CD4-positive, alpha-beta T cell (primary cell): ENCODE measurements at regions not wholly inside any gene's neighbourhood (a gene's known extent, or its start where the extent isn't known, plus 50 kb on each side); places are given as distances from the start of the nearest gene placed in this dataset.

Experiments used
- ATAC-seq: fragments of 200-7000 bp; cut with Tn5 transposase; one replicate; pipeline ENCODE4 v1.10.0; 2022; ENCODE audit warnings: mild to moderate bottlenecking; ENCODE audit not compliant: poor library complexity
- CTCF ChIA-PET: fragments of 350-600 bp; sonication (Branson Sonifier 250); formaldehyde crosslinking; loops from one replicate; lab custom pipeline; 2021; ENCODE audit warnings: antibody characterized with exemption, inconsistent platforms; lab: Charles Lee
- POLR2A ChIA-PET: fragments of 350-600 bp; sonication (Branson Sonifier 250); formaldehyde crosslinking; loops from one replicate; lab custom pipeline; 2021; ENCODE audit warnings: antibody characterized with exemption, inconsistent platforms; lab: Charles Lee
- DNase-seq, 14 experiments: peaks; one replicate each; pipeline ENCODE4 v3.0.0-alpha.2; 2013 to 2020; ENCODE audit warnings: mixed read lengths in 2 of 14
- H3K27ac ChIP-seq, 2 donors: one replicate each; pipeline versions ENCODE4 v1.5.1 to v1.7.0; 2013; ENCODE audit warnings: low read length in 2 of 2, low read depth in 1 of 2, mild to moderate bottlenecking in 1 of 2
- H3K27me3 ChIP-seq, 2 experiments: 1 replicate in 1 of 2; 2 replicates in 1 of 2; pipeline versions ENCODE4 v1.6.1 to v1.7.0; 2013; ENCODE audit warnings: low read length in 2 of 2, control low read depth in 1 of 2, mild to moderate bottlenecking in 1 of 2, moderate library complexity in 1 of 2; ENCODE audit not compliant: insufficient read depth in 2 of 2, control insufficient read depth in 1 of 2
- H3K36me3 ChIP-seq: one replicate; pipeline ENCODE4 v1.6.1; 2013; ENCODE audit warnings: low read length, control low read depth; ENCODE audit not compliant: insufficient read depth
- H3K4me1 ChIP-seq: one replicate; pipeline ENCODE4 v1.6.1; 2013; ENCODE audit warnings: low read length, control low read depth; ENCODE audit not compliant: insufficient read depth
- H3K4me3 ChIP-seq: one replicate; pipeline ENCODE4 v1.5.1; 2013; ENCODE audit warnings: mild to moderate bottlenecking, low read length, moderate library complexity
- H3K9me3 ChIP-seq, 2 experiments: 1 replicate in 1 of 2; 2 replicates in 1 of 2; pipeline versions ENCODE4 v1.6.1 to v1.7.0; 2013; ENCODE audit warnings: low read length in 2 of 2, mild to moderate bottlenecking in 2 of 2, control low read depth in 1 of 2, moderate library complexity in 1 of 2; ENCODE audit not compliant: control insufficient read depth in 1 of 2, insufficient read depth in 1 of 2
- H3K27ac Mint-ChIP-seq: one replicate; pipeline ENCODE4 v1.8.0; 2020; ENCODE audit warnings: mixed read lengths
- H3K27me3 Mint-ChIP-seq: one replicate; pipeline ENCODE4 v1.8.0; 2021; ENCODE audit warnings: mixed read lengths
- H3K36me3 Mint-ChIP-seq: one replicate; pipeline ENCODE4 v1.8.0; 2021; ENCODE audit warnings: low read depth, mixed read lengths
- H3K4me1 Mint-ChIP-seq: one replicate; pipeline ENCODE4 v1.8.0; 2021; ENCODE audit warnings: low read depth, mixed read lengths
- H3K4me3 Mint-ChIP-seq: one replicate; pipeline ENCODE4 v1.8.0; 2020; ENCODE audit warnings: mild to moderate bottlenecking, mixed read lengths
- H3K9me3 Mint-ChIP-seq: one replicate; pipeline ENCODE4 v1.8.0; 2020; ENCODE audit warnings: mixed read lengths
- intact Hi-C, 2 experiments: fragments of 100-400 bp; cut with DNase I in 1 of 2; cut with micrococcal nuclease in 1 of 2; formaldehyde crosslinking; loops; one replicate each; pipeline versions ENCODE4 v1.15.1 to v1.9.0; 2023 to 2025; cut with DNase I, micrococcal nuclease
- TF ChIP-seq, protein P1 (sequence below): fragments of 200-600 bp; IDR thresholded peaks from one replicate; pipeline ENCODE4 v1.8.0; 2022; ENCODE audit warnings: antibody characterized with exemption, mild to moderate bottlenecking

DNA sequence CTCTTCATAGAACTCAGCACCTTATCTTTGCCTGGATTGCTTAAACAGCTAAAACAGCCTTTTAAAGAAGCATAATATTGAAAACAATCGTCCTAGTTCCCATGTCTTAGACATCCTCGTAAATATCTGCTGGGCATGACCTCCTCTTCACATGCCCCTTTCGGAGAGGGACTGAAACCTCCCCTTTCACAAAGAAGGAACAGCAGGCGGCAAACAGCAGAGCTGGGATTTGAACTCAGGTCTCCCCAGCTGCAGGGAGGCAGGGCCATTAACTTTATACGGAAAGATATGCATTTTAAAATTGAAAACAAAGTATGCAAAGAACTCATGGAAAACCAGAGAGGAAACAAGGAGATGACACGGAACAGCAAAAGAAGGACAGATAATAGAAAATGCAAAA, 249.9 kb downstream of the FOXL1 start:
- no peaks in the 10 kb centered on the region for H3K4me1 Mint-ChIP-seq
- POLR2A ChIA-PET, result no interaction called here
- peaks cover 45% of the 10 kb centered on the region for H3K27me3 Mint-ChIP-seq

DNA sequence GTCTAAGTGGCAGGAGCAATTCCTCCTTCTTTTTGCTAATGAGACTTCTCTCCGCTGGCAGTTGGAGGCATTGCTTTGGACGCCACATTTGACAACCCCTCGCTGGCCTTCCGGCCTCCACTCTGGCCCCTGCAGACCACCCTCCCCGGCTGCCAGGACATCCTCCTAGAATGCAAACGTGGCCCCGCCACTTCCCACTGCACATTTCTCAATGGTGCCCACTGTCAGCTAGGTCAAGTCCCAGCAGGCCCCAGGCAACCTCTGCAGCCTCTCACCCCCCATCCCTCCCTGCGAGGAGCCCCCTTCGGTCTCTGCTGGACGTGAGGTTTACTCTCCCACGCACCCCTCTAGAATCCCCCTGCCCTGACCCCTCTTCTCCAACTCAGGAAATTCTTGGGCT, 250.3 kb downstream of the FOXL1 start:
- Mint-ChIP-seq H3K27ac (no peak overlapping the region), H3K9me3 (no peaks in the 10 kb centered on the region), H3K27me3 (peaks cover 45% of the 10 kb centered on the region), H3K36me3 (no peaks in the 10 kb centered on the region), H3K4me3 (no peak overlapping the region), H3K4me1 (no peaks in the 10 kb centered on the region)
- intact Hi-C loops, result no loop called here
- no peaks in the 10 kb centered on the region for H3K9me3 ChIP-seq
- peaks cover 21 to 27% of the 10 kb centered on the region in 2 experiments for H3K27me3 ChIP-seq
- no peak overlapping the region for H3K27ac ChIP-seq
- DNase-seq, result no peak
- H3K36me3 ChIP-seq, result no peaks in the 10 kb centered on the region
- TF ChIP-seq, protein P1, sequence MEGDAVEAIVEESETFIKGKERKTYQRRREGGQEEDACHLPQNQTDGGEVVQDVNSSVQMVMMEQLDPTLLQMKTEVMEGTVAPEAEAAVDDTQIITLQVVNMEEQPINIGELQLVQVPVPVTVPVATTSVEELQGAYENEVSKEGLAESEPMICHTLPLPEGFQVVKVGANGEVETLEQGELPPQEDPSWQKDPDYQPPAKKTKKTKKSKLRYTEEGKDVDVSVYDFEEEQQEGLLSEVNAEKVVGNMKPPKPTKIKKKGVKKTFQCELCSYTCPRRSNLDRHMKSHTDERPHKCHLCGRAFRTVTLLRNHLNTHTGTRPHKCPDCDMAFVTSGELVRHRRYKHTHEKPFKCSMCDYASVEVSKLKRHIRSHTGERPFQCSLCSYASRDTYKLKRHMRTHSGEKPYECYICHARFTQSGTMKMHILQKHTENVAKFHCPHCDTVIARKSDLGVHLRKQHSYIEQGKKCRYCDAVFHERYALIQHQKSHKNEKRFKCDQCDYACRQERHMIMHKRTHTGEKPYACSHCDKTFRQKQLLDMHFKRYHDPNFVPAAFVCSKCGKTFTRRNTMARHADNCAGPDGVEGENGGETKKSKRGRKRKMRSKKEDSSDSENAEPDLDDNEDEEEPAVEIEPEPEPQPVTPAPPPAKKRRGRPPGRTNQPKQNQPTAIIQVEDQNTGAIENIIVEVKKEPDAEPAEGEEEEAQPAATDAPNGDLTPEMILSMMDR, result no peak
- ATAC-seq, result no peak
- no peak overlapping the region for H3K4me3 ChIP-seq
- H3K4me1 ChIP-seq, result no peaks in the 10 kb centered on the region
- POLR2A ChIA-PET, result no interaction called here
- CTCF ChIA-PET, result no interaction called here

More for the DNA sequence above, 249.9 kb downstream of the FOXL1 start:
- H3K4me3 ChIP-seq, result no peak overlapping the region
- Mint-ChIP-seq H3K36me3 (no peaks in the 10 kb centered on the region), H3K27ac (no peak overlapping the region), H3K4me3 (no peak overlapping the region), H3K9me3 (no peaks in the 10 kb centered on the region)
- peaks cover 21 to 27% of the 10 kb centered on the region in 2 experiments for H3K27me3 ChIP-seq
- no peaks in the 10 kb centered on the region for H3K36me3 ChIP-seq
- H3K27ac ChIP-seq, result no peak overlapping the region
- no peaks in the 10 kb centered on the region for H3K9me3 ChIP-seq
- intact Hi-C loops, result no loop called here
- no peaks in the 10 kb centered on the region for H3K4me1 ChIP-seq
- TF ChIP-seq, protein P1, result no peak
- CTCF ChIA-PET, result no interaction called here
- DNase-seq (no peak), ATAC-seq (no peak)

DNA sequence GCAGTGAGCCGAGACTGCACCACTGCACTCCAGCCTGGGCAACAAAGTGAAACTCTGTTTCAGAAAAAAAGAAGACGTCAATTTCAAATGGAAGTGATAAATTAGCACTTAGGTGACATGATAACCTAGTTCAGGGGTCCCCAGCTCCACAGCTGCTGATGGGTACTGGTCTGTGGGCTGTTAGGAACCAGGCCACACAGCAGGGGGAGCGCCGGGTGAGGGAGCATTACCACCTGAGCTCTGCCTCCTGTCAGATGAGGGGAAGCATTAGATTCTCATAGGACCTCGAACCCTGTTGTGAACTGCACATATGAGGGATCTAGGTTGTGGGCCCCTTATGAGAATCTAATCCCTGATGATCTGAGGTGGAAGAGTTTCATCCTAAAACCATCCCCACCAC, 253.0 kb downstream of the FOXL1 start:
- Mint-ChIP-seq H3K4me1 (no peaks in the 10 kb centered on the region), H3K9me3 (no peaks in the 10 kb centered on the region), H3K36me3 (no peaks in the 10 kb centered on the region), H3K27ac (no peak overlapping the region), H3K27me3 (peaks cover 22% of the 10 kb centered on the region), H3K4me3 (no peak overlapping the region)
- Histone ChIP-seq H3K4me1 (no peaks in the 10 kb centered on the region), H3K27me3 (peaks cover 15 to 24% of the 10 kb centered on the region in 2 experiments), H3K36me3 (no peaks in the 10 kb centered on the region), H3K4me3 (no peak overlapping the region), H3K9me3 (no peaks in the 10 kb centered on the region), H3K27ac (no peak overlapping the region)
- no peak for DNase-seq
- POLR2A ChIA-PET, result no interaction called here
- TF ChIP-seq, protein P1, result no peak
- CTCF ChIA-PET, result no interaction called here
- intact Hi-C loops, result no loop called here
- no peak for ATAC-seq
